Ascending aorta (tissue), 2 donors: ENCODE measurements at regions not wholly inside any gene's neighbourhood (a gene's known extent, or its start where the extent isn't known, plus 50 kb on each side); places are given as distances from the start of the nearest gene placed in this dataset.

Experiments
- DNase-seq, 2 donors: peaks; one replicate each; pipeline ENCODE4 v3.0.0-alpha.2; 2019; ENCODE audit warnings: low spot score in 2 of 2
- H3K27ac ChIP-seq, 2 donors: fragments of 200-600 bp; sonication (generic); one replicate each; pipeline ENCODE4 v1.5.1; 2016 to 2017; ENCODE audit warnings: mild to moderate bottlenecking in 1 of 2
- H3K27me3 ChIP-seq: fragments of 200-600 bp; sonication (generic); one replicate; pipeline ENCODE4 v1.5.1; 2017
- H3K36me3 ChIP-seq, 2 donors: fragments of 200-600 bp; sonication (generic); one replicate each; pipeline ENCODE4 v1.5.1; 2016
- H3K4me1 ChIP-seq, 2 donors: fragments of 200-600 bp; sonication (generic); one replicate each; pipeline ENCODE4 v1.5.1; 2016 to 2017; ENCODE audit warnings: mild to moderate bottlenecking in 1 of 2
- H3K4me3 ChIP-seq, 2 donors: fragments of 200-600 bp; sonication (generic); one replicate each; pipeline ENCODE4 v1.5.1; 2016 to 2017; ENCODE audit warnings: mild to moderate bottlenecking in 1 of 2
- H3K9me3 ChIP-seq, 2 donors: fragments of 200-600 bp; sonication (generic); one replicate each; pipeline ENCODE4 v1.5.1; 2016
- intact Hi-C: fragments of 100-400 bp; cut with DNase I; formaldehyde crosslinking; loops from one replicate; pipeline ENCODE4 v1.15.1; 2023
- TF ChIP-seq, protein P1 (sequence below), 3 experiments: fragments of 200-600 bp in 2 of 3; fragments of 450-650 bp in 1 of 3; sonication (generic) in 2 of 3; IDR thresholded peaks; one replicate each; pipeline ENCODE4 v1.5.1; 2016 to 2019; ENCODE audit warnings: antibody characterized with exemption in 3 of 3, mild to moderate bottlenecking in 1 of 3, moderate library complexity in 1 of 3

DNA sequence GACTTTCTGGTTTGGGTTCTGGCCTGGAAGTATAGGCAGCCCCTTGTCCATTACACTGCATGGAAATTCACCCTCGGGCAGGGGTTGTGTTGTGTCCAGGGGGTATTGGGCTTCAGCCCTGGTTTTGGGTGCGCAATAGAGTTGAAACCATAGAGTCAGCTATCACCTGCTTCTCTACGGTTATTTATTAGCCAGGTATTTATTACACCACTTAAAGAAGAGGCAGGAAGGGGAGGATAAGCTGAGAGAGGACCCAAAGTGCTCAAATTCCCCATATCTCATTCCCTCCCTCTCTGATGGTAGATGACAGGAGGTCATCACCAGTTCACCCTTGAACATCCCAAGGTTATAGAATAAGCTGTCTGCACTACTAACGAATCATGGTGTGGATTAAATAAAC, 133.4 kb downstream of the HRH4 start:
- Histone ChIP-seq H3K27me3 (no peaks in the 10 kb centered on the region), H3K36me3 (no peaks in the 10 kb centered on the region), H3K9me3 (no peaks in the 10 kb centered on the region), H3K27ac (no peak overlapping the region), H3K4me1 (no peaks in the 10 kb centered on the region), H3K4me3 (no peak overlapping the region)
- intact Hi-C loops, result no loop called here
- TF ChIP-seq, protein P1, sequence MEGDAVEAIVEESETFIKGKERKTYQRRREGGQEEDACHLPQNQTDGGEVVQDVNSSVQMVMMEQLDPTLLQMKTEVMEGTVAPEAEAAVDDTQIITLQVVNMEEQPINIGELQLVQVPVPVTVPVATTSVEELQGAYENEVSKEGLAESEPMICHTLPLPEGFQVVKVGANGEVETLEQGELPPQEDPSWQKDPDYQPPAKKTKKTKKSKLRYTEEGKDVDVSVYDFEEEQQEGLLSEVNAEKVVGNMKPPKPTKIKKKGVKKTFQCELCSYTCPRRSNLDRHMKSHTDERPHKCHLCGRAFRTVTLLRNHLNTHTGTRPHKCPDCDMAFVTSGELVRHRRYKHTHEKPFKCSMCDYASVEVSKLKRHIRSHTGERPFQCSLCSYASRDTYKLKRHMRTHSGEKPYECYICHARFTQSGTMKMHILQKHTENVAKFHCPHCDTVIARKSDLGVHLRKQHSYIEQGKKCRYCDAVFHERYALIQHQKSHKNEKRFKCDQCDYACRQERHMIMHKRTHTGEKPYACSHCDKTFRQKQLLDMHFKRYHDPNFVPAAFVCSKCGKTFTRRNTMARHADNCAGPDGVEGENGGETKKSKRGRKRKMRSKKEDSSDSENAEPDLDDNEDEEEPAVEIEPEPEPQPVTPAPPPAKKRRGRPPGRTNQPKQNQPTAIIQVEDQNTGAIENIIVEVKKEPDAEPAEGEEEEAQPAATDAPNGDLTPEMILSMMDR (IDR thresholded peaks at IDR 0.05), result no peak
- no peak for DNase-seq

DNA sequence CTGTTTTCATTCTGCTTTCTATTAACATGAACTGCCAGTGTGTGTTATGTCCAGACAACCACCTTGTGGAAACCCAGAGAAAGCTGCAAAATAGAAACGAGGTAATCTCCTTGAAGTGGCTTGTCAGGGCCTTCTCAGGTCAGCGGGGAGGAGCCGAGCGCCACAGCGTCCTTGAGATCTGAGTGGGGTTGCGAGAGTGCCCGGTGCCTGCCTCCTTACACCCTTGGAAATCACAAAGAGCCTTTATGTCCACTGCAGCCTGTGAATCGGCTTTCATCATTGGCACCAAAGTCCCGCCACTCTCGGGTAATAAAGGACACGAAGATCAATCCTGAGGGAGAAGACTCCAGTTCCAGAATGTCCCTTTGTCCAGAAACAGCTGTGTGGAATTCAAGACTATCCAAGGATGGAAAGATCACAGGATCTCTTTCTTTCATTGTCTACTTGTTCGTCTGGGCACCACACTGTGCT, 135.2 kb downstream of the HRH4 start:
- Histone ChIP-seq H3K4me3 (no peak overlapping the region), H3K27ac (no peak overlapping the region), H3K9me3 (no peaks in the 10 kb centered on the region), H3K27me3 (no peaks in the 10 kb centered on the region), H3K36me3 (no peaks in the 10 kb centered on the region), H3K4me1 (no peaks in the 10 kb centered on the region)
- TF ChIP-seq, protein P1 (IDR thresholded peaks at IDR 0.05), result no peak
- no peak for DNase-seq
- intact Hi-C loops, result no loop called here

DNA sequence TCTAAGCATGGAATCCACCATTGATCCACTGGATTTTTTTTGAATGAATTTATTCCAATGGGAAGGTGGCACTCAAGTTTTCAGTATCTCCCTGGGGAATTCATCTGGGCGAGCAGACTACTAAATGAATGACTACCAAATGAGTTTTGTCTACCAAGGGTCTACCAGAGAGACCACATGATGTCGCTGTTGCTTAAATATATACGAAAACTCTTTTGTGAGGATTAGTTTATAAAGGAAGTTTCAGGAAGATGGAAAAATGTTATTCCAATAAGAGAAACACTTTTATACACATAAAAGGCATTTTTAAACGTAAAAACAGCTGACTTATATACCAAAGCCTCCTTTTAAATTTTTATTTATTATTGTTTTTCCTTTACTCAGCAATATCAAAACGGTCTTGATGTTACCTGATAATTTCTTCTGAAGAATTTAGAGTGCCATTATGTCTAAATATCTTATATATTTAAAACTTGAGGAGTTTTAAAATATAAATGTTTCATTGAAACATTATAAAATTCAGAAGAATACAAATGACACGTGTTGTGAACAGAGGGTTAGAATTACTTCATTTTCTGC, 139.7 kb downstream of the HRH4 start:
- H3K27me3 ChIP-seq, result no peaks in the 10 kb centered on the region
- no peaks in the 10 kb centered on the region for H3K36me3 ChIP-seq
- no peak overlapping the region for H3K4me3 ChIP-seq
- intact Hi-C loops, result loop anchor here (2.0 to 5.0 kb wide), 2 partner anchors 127 to 1297 kb away; no protein-coding TSS in a partner anchor
- no peaks in the 10 kb centered on the region for H3K4me1 ChIP-seq
- H3K9me3 ChIP-seq, result no peaks in the 10 kb centered on the region
- no peak for DNase-seq
- no peak overlapping the region for H3K27ac ChIP-seq
- TF ChIP-seq, protein P1 (IDR thresholded peaks at IDR 0.05), result peak; percentile 12 to 53 (median 38)

DNA sequence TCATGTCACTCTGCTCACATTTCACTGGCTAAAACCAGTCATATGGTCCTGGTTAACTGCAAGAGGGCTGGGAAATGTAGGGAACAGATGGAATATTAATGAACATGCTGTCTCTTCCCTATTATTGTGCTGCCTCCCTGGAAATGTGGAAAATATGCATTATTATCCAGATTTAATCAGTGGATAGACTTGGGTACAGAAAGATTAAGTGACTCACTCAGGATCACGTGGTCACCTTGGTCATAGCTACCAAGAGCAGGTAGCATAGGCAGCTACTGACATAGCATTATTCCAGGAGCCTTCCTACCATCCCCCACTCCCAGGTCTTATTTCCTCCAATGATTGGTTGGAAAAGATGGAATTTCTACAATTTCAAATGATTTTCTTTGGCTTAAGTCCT, 141.1 kb downstream of the HRH4 start:
- H3K27ac ChIP-seq, result no peak overlapping the region
- no peaks in the 10 kb centered on the region for H3K36me3 ChIP-seq
- TF ChIP-seq, protein P1 (IDR thresholded peaks at IDR 0.05), result no peak
- H3K9me3 ChIP-seq, result no peaks in the 10 kb centered on the region
- H3K4me3 ChIP-seq, result no peak overlapping the region
- H3K27me3 ChIP-seq, result no peaks in the 10 kb centered on the region
- H3K4me1 ChIP-seq, result no peaks in the 10 kb centered on the region
- DNase-seq, result no peak
- intact Hi-C loops, result loop anchor here (2.0 to 5.0 kb wide), 2 partner anchors 125 to 1296 kb away; no protein-coding TSS in a partner anchor

DNA sequence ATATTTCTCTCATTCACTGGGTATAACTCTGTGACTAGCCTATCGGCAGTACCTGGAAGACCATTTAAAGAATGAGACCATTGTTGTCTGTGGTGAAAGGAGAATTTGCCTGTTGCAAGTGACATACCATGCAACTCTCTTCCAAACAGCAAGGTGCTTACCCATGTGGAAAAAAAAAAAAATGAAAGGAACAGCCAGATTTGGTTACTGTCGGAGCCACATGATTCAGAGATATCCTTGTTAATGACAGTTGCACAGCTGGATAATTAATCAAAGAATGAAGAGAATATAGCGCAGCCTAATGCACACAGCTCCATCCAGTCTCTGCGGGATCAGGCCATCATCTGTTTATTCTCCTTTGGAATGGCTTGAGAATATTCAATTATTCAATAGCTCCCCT, 141.8 kb downstream of the HRH4 start:
- H3K4me3 ChIP-seq, result no peak overlapping the region
- no peaks in the 10 kb centered on the region for H3K9me3 ChIP-seq
- no peak for DNase-seq
- H3K27me3 ChIP-seq, result no peaks in the 10 kb centered on the region
- TF ChIP-seq, protein P1 (IDR thresholded peaks at IDR 0.05), result no peak
- intact Hi-C loops, result loop anchor here (5.0 kb wide), 1 partner anchor 1295 kb away; no protein-coding TSS in a partner anchor
- H3K4me1 ChIP-seq, result no peaks in the 10 kb centered on the region
- H3K27ac ChIP-seq, result no peak overlapping the region
- no peaks in the 10 kb centered on the region for H3K36me3 ChIP-seq
